Neural progenitor cell (in vitro differentiated cells): ENCODE measurements at regions not wholly inside any gene's neighbourhood (a gene's known extent, or its start where the extent isn't known, plus 50 kb on each side); places are given as distances from the start of the nearest gene placed in this dataset.

Experiments
- DNase-seq: peaks from one replicate; pipeline ENCODE4 v3.0.0-alpha.2; 2016; ENCODE audit warnings: low spot score
- H2AFZ ChIP-seq: fragments of 200-600 bp; sonication (generic); replicated peaks from 2 replicates; pipeline ENCODE4 v1.6.1; 2016; ENCODE audit warnings: antibody characterized with exemption
- H3F3A ChIP-seq: fragments of 200-600 bp; sonication (generic); 2 replicates; pipeline ENCODE4 v1.6.1; 2016; ENCODE audit warnings: antibody characterized with exemption, low read depth
- H3K27ac ChIP-seq: fragments of 200-600 bp; sonication (generic); 2 replicates; pipeline ENCODE4 v1.5.1; 2016; ENCODE audit warnings: mild to moderate bottlenecking
- H3K27me3 ChIP-seq: fragments of 200-600 bp; sonication (generic); 2 replicates; pipeline ENCODE4 v1.6.1; 2016; ENCODE audit warnings: mild to moderate bottlenecking, moderate library complexity
- H3K36me3 ChIP-seq: fragments of 200-600 bp; sonication (generic); 2 replicates; pipeline ENCODE4 v1.5.1; 2016
- H3K4me1 ChIP-seq: fragments of 200-600 bp; sonication (generic); 2 replicates; pipeline ENCODE4 v1.6.1; 2016; ENCODE audit warnings: mixed run types
- H3K4me2 ChIP-seq: fragments of 200-600 bp; sonication (generic); 2 replicates; pipeline ENCODE4 v1.6.1; 2016
- H3K4me3 ChIP-seq: fragments of 200-600 bp; sonication (generic); 2 replicates; pipeline ENCODE4 v1.5.1; 2016
- H3K79me2 ChIP-seq: fragments of 200-600 bp; sonication (generic); 2 replicates; pipeline ENCODE4 v1.6.1; 2016; ENCODE audit warnings: low read depth
- H3K9ac ChIP-seq: fragments of 200-600 bp; sonication (generic); 2 replicates; pipeline ENCODE4 v1.6.1; 2016
- H3K9me3 ChIP-seq: fragments of 200-600 bp; sonication (generic); 2 replicates; pipeline ENCODE4 v1.5.1; 2016; ENCODE audit warnings: low read depth
- H4K20me1 ChIP-seq: fragments of 200-600 bp; sonication (generic); 2 replicates; pipeline ENCODE4 v1.6.1; 2016; ENCODE audit warnings: low read depth
- H3K27ac Mint-ChIP-seq: 3 replicates; pipeline ENCODE4 v1.8.0; 2021; ENCODE audit warnings: mixed read lengths
- H3K27me3 Mint-ChIP-seq: 2 replicates; pipeline ENCODE4 v1.8.0; 2022; ENCODE audit warnings: low read depth, mild to moderate bottlenecking, inconsistent platforms, moderate library complexity, mixed read lengths; ENCODE audit not compliant: insufficient read depth
- H3K36me3 Mint-ChIP-seq: 3 replicates; pipeline ENCODE4 v1.8.0; 2021; ENCODE audit warnings: mixed read lengths
- H3K4me1 Mint-ChIP-seq: 3 replicates; pipeline ENCODE4 v1.8.0; 2021; ENCODE audit warnings: mixed read lengths
- H3K4me3 Mint-ChIP-seq: 3 replicates; pipeline ENCODE4 v1.8.0; 2021; ENCODE audit warnings: mild to moderate bottlenecking, moderate library complexity, mixed read lengths
- H3K9me3 Mint-ChIP-seq: 3 replicates; pipeline ENCODE4 v1.8.0; 2020; ENCODE audit warnings: mixed read lengths
- EZH2 ChIP-seq: fragments of 200-600 bp; sonication (generic); IDR thresholded peaks from 2 replicates; pipeline ENCODE4 v1.6.1; 2017; ENCODE audit warnings: antibody characterized with exemption, mild to moderate bottlenecking, moderate library complexity
- EZH2phosphoT487 ChIP-seq: fragments of 200-600 bp; sonication (generic); IDR thresholded peaks from 2 replicates; pipeline ENCODE4 v1.6.1; 2017; ENCODE audit warnings: antibody characterized with exemption
- TF ChIP-seq, protein P1 (sequence below): fragments of 200-600 bp; sonication (generic); IDR thresholded peaks from 2 replicates; pipeline ENCODE4 v1.5.1; 2017; ENCODE audit warnings: antibody characterized with exemption, mild to moderate bottlenecking

DNA sequence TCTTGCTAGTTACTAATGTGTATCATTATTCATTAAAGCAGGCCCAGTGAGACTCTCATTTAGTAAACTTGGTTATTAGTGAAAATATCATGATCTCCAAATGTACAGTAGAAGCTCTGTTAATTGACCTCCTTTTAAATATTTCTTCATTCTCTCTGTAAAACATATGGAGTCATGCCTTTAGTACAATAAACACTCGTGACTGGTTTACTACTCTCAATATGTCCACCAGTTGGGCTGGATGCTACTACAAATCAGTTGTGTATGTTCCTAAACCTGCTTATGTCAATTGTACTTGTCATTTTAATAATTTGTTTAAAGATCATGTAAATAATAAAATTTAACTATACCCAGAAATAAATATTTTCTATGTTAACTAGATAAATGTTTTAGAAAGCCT, 68.6 kb upstream of the COMTD1 start:
- Histone ChIP-seq H3K4me2 (no peak overlapping the region), H4K20me1 (no peaks in the 10 kb centered on the region), H3K27me3 (no peaks in the 10 kb centered on the region), H2AFZ (no peak overlapping the region), H3K27ac (no peak overlapping the region), H3K4me3 (no peak overlapping the region), H3K9ac (no peak overlapping the region), H3K4me1 (no peaks in the 10 kb centered on the region), H3F3A (no peaks in the 10 kb centered on the region), H3K79me2 (no peaks in the 10 kb centered on the region), H3K36me3 (no peaks in the 10 kb centered on the region), H3K9me3 (no peaks in the 10 kb centered on the region)
- Mint-ChIP-seq H3K27me3 (peaks cover 3% of the 10 kb centered on the region), H3K9me3 (peaks cover 29% of the 10 kb centered on the region), H3K27ac (no peak overlapping the region), H3K4me3 (no peak overlapping the region), H3K36me3 (no peaks in the 10 kb centered on the region), H3K4me1 (no peaks in the 10 kb centered on the region)
- TF ChIP-seq, protein P1, sequence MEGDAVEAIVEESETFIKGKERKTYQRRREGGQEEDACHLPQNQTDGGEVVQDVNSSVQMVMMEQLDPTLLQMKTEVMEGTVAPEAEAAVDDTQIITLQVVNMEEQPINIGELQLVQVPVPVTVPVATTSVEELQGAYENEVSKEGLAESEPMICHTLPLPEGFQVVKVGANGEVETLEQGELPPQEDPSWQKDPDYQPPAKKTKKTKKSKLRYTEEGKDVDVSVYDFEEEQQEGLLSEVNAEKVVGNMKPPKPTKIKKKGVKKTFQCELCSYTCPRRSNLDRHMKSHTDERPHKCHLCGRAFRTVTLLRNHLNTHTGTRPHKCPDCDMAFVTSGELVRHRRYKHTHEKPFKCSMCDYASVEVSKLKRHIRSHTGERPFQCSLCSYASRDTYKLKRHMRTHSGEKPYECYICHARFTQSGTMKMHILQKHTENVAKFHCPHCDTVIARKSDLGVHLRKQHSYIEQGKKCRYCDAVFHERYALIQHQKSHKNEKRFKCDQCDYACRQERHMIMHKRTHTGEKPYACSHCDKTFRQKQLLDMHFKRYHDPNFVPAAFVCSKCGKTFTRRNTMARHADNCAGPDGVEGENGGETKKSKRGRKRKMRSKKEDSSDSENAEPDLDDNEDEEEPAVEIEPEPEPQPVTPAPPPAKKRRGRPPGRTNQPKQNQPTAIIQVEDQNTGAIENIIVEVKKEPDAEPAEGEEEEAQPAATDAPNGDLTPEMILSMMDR = no peak
- TF ChIP-seq EZH2 (no peak), EZH2phosphoT487 (no peak)
- DNase-seq = no peak

DNA sequence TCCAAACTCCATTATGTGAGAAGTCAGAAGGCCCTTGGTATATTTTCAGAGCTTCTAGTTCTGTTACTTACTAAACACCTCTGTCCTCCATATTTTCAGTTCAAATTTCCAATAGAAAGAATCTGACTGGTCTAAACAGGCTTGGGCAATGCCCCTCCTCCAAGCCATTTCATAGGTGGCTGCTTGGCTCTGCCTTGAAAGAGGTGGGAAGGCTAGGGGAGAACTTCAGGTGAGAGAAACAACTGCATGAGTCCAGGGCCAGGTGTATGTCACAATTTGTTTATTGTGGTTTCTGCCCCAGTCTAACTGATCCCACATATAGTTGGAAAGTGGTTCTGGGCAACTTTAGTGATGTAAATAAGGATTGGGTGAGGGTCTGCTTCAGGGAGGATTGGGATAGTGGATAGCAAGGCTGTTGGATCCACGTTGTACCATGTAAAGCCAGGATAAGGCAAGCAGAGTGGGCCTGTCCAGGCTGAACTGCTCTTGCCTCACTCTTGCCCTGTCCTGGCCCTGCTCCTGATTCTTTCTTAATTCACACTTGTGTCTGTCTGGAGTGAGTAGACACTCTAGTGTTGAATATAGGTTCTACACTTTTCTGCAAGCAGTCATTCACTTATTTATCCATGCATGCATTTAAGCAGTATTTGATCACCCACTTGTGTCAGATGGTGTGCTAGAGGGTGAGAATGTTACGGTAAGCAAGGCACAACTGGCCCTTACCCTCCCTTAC, 67.5 kb upstream of the COMTD1 start:
- peaks cover 25% of the 10 kb centered on the region for H3K9me3 Mint-ChIP-seq

DNA sequence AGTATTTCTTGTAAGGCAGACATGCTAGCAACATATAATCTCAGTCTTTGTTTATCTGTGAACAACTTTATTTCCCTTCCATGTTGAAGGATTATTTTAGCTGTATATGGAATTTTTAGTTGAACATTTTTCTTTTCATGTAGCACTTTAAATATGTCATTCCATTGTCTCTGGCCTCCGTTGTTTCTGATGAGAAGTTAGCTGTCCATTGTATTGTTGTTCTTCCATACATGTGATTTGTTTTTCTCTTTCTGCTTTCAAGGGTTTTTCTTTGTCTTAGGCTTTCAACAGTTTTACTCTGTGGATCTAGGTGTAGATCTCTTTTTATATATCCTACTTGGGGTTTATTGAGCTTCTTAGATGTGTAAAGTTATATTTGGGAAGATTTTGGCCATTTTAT, 66.3 kb upstream of the COMTD1 start:
- no peak overlapping the region for H3K27ac ChIP-seq
- Mint-ChIP-seq H3K4me1 (no peaks in the 10 kb centered on the region), H3K27ac (no peak overlapping the region), H3K27me3 (no peaks in the 10 kb centered on the region), H3K4me3 (no peak overlapping the region), H3K36me3 (no peaks in the 10 kb centered on the region), H3K9me3 (peaks cover 19% of the 10 kb centered on the region)
- H3K9ac ChIP-seq = no peak overlapping the region
- H3K4me2 ChIP-seq = no peak overlapping the region
- no peak for TF ChIP-seq EZH2
- DNase-seq = no peak
- H3K4me1 ChIP-seq = no peaks in the 10 kb centered on the region
- H3K79me2 ChIP-seq = no peaks in the 10 kb centered on the region
- no peaks in the 10 kb centered on the region for H3K9me3 ChIP-seq
- no peaks in the 10 kb centered on the region for H4K20me1 ChIP-seq
- no peaks in the 10 kb centered on the region for H3F3A ChIP-seq
- H3K36me3 ChIP-seq = no peaks in the 10 kb centered on the region
- H3K27me3 ChIP-seq = peaks cover 15% of the 10 kb centered on the region
- no peak overlapping the region for H2AFZ ChIP-seq
- no peak overlapping the region for H3K4me3 ChIP-seq

More for the DNA sequence above, 67.5 kb upstream of the COMTD1 start:
- H4K20me1 ChIP-seq = no peaks in the 10 kb centered on the region
- Mint-ChIP-seq H3K27me3 (peaks cover 3% of the 10 kb centered on the region), H3K4me1 (no peaks in the 10 kb centered on the region), H3K4me3 (no peak overlapping the region), H3K27ac (no peak overlapping the region), H3K36me3 (no peaks in the 10 kb centered on the region)
- H3K9me3 ChIP-seq = no peaks in the 10 kb centered on the region
- H3K27ac ChIP-seq = no peak overlapping the region
- no peak overlapping the region for H3K9ac ChIP-seq
- TF ChIP-seq EZH2phosphoT487 (no peak), EZH2 (no peak)
- TF ChIP-seq, protein P1 = no peak
- H3K27me3 ChIP-seq = peaks cover 3% of the 10 kb centered on the region
- no peak overlapping the region for H3K4me3 ChIP-seq
- H3K79me2 ChIP-seq = no peaks in the 10 kb centered on the region
- no peaks in the 10 kb centered on the region for H3K36me3 ChIP-seq
- H3K4me2 ChIP-seq = no peak overlapping the region
- no peaks in the 10 kb centered on the region for H3K4me1 ChIP-seq
- H2AFZ ChIP-seq = no peak overlapping the region
- no peak for DNase-seq
- no peaks in the 10 kb centered on the region for H3F3A ChIP-seq

DNA sequence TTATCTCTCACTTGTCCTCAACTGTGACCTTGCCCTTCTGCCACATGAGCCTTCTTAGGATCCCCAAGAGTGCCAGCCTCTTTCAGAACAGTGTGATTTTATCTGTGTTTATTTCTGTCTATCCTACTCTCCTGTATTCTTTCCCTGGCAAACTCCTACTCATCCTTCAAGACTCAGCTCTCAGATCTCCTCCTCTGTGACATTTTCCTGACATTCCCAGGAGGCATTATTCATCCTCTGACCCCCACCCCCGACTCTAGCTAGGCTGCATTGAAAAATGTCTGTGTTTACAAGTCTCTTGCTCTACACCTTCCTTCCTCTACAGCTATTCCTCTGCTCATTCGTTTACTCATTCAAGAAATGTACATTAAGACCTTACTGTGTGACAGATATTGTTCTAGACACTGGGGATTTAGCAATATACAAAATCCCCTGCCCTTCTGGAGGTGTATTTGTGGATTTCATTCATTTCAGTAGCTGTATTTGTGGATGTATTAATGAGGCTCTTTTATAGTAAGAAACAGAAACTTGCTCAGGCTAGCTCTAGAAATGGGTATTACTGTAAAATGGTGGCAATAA, 61.4 kb upstream of the COMTD1 start:
- Histone ChIP-seq H3F3A (no peaks in the 10 kb centered on the region), H3K4me3 (no peak overlapping the region), H3K9me3 (no peaks in the 10 kb centered on the region), H3K4me1 (no peaks in the 10 kb centered on the region), H4K20me1 (peaks cover 6% of the 10 kb centered on the region), H3K27ac (no peak overlapping the region), H3K79me2 (no peaks in the 10 kb centered on the region), H3K36me3 (no peaks in the 10 kb centered on the region), H3K27me3 (peaks cover 64% of the 10 kb centered on the region), H2AFZ (no peak overlapping the region), H3K4me2 (no peak overlapping the region), H3K9ac (no peak overlapping the region)
- no peak for DNase-seq
- H3K27me3 Mint-ChIP-seq = peaks cover 6% of the 10 kb centered on the region
- H3K27ac Mint-ChIP-seq = no peak overlapping the region
- H3K9me3 Mint-ChIP-seq = peaks cover 11% of the 10 kb centered on the region
- peaks cover 12% of the 10 kb centered on the region for H3K4me1 Mint-ChIP-seq
- H3K4me3 Mint-ChIP-seq = no peak overlapping the region
- TF ChIP-seq EZH2 = no peak
- TF ChIP-seq, protein P1 = no peak
- TF ChIP-seq EZH2phosphoT487 = no peak
- H3K36me3 Mint-ChIP-seq = no peaks in the 10 kb centered on the region
